HL-60/S4 (cell line): ENCODE measurements at regions not wholly inside any gene's neighbourhood (a gene's known extent, or its start where the extent isn't known, plus 50 kb on each side); places are given as distances from the start of the nearest gene placed in this dataset.

ENCODE experiments used
- in situ Hi-C: fragments of 300-500 bp; cut with MboI; formaldehyde crosslinking; loops from 2 replicates; pipeline ENCODE4 v1.14.3; 2022; ENCODE audit warnings: low sequenced_read_pairs

- in situ Hi-C loops, result loop anchor here (25.0 kb wide), 1 partner anchor 283 kb away; no protein-coding TSS in a partner anchor
These were observed 50.4 kb upstream of the LRRC8D start for GRCh38 chr1:89770391-89770790.
